ENCODE measurements at regions not wholly inside any gene's neighbourhood (a gene's known extent, or its start where the extent isn't known, plus 50 kb on each side); places are given as distances from the start of the nearest gene placed in this dataset.

DNA sequence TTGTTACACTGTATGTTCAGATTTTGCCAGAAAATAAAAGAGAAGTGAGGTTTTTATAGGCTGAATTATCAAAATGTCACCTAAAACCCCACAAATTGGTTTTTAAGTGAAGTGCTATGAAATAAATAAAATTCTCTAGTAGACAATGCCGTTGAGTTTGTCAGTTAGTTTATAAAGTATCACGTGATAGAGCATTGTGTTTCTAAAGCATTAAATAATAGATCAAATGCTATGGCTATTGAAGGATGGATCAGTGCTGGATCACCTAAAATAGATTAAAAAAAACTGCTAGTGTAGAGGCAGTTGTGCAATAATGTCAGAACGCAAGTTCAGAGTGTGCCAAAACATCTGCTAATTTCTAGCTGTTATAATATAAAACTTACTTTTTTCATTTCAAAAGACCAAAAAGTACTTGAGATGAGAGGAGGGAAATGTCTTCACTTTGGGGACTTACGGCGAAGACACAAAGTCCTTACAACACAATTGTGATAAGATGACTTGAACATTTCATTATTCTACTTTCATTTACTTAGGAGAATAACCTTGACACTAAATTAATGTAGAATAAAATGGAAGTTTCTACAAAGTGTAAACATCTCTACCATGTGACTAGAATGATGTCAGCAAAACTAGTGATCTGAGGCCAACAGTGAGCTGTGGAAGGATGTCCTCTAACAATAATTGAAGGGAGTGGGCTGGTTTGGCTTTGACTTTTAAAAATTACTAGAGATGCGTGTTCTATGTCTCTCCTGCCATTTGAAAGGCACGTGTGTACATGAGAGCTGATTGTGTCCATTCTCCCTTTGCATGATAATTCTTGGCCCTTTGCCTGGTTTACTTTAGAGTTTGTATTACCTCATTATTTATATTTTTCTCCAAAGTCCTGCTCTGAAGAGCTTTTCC, 154.4 kb upstream of the PDE3A start:
- no peak for DNase-seq

DNA sequence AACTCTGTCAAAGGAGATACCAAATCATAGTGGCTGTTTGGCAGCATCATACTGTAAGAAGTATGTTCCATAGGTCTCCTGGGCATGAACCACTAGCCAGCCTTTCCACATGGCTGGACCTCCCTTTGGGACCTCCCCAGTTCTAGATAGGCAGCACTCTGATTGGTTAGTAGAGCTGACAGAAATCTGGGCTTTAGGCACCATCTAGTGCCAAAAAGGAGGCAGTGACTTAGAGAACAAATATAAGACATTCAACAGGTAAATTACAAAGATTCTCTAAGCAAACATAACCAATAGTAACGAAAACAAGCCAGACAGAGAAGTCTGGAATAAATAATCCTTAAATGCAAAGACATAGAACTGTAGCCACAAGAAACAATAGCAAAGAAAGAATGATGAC, 148.0 kb upstream of the PDE3A start:
- DNase-seq = no peak

DNA sequence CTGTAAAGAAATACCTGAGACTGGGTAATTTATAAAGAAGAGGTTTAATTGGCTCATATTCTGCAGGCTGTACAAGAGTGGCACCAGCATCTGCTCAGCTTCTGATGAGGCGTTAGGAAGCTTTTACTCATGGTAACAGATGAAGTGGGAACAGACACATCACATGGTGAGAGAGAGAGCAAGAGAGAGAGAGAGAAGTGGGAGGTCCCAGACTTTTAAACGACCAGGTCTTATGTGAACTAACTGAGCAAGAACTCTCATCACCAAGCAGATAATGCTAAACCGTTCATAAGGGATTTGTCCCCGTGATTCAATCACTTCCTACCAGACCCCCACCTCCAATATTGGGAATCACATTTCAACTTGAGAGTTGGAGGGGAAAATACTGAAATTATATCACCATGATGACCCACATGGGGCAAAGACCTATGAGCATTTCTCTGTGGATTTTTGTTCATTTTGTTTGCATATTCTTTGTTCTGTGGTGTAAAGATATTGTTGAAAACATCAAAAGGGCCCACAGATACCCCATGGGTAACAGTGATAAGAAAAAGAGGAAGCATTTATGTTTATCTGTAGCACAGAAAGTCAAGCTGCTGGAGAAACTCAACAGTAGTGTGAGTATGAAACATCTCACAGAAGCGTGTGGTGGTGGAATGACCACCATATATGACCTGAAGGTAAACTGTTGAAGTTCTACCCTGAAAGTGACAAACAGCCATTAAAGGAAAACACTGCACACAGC, 135.2 kb upstream of the PDE3A start:
- DNase-seq = no peak

DNA sequence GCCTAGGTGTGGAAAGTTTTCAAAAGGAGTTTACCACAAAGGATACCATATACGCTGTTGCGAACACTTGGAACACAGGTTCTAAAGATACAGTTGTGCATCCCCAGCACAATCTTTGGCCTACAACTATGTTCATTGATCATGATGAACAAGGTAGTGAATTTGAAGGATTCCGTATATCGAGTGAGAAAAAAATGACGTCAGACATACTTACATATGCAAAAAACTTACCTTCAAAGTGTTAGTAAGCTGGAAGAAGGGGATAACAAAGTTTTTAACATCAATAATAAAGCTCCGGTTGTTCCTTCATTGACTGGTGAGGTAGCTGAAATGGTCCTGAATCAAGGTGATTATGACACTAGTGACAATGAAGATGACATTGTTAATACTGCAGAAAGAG, 133.9 kb upstream of the PDE3A start:
- no peak for DNase-seq

DNA sequence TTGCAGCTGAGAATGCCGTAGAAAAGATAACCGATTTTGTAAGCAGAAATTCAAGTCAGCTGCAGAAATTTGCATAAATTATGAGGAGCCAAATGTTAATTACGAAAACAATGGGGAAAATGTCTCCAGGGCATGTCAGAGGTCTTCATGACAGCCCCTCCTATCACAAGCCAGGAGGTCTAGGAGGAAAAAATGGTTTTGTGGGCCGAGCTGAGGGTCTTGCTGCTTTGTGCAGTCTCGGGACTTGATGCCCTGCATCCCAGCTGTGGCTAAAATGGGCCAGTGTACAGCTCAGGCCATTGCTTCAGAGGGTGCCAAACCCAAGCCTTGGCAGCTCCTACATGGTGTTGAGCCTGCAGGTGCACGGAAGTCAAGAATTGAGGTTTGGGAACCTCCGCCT, 131.2 kb upstream of the PDE3A start:
- DNase-seq = no peak

DNA sequence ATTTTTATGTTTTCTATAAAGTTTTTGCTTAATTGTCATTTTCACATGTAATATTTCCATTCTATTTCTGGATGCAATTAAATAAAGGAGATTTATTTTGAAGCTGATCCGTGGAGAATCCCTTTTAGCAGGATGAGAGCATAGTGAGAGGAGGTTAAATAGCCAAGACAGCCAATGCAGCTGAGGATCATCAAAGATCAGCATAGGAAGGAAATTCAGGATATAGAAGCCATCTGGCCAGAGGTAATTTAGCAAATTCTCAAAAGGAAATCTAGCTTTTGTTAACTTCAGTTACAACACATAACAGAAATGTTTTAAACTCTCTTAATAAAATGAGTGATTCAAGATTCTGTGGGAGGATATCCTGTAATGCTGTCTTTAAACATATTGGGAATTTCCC, 122.8 kb upstream of the PDE3A start:
- DNase-seq = no peak

DNA sequence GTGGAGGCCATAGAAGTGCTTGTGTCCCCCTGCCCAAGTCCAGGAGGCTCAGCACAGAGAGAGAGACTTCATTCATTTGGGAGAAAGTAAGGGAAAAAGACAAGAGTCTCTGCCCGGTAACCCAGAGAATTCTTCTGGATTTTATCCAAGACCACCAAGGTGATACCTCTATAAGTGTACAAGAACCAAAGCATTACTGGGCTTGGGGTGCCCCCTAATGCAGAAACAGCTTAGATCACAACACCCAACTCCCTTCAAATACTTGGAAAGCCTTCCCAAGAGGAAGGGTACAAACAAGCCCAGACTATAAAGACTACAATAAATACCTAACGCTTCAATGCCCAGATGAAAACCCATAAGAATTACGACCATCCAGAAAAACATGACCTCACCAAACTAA, 119.7 kb upstream of the PDE3A start:
- DNase-seq = no peak

DNA sequence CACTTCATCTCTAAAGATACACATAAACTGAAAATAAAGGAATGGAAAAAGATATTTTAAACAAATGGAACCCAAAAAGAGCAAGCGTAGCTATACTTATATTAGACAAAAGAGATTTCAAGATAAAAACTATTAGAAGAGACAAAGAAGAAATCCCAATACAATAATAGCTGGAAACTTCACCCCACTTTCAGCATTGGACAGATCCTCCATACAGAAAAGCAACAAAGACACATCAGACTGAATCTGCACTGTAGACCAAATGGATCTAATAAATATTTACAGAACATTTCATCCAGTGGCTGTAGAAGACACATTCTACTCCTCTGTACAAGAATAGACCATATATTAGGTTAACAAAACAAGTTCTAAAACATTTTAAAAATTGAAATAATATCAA, 117.6 kb upstream of the PDE3A start:
- no peak for DNase-seq

DNA sequence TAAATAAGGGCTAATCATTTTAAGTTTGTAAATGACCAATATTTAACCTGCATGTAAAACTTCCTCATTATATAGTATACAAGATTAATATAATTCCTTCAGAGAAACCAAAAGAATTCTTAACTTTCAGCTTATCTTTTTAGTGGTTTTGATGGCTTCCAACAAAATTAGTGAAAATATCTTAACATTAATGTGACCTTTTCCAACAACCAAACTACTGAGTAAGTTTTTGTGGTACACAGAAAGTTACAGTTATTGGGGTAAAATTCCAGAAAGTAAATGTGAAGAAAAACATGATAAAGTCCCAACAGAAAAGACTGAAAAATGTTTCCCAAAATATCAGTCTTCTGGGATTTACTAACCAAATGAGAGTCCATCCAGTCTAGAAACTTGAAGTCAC, 111.0 kb upstream of the PDE3A start:
- DNase-seq = no peak

DNA sequence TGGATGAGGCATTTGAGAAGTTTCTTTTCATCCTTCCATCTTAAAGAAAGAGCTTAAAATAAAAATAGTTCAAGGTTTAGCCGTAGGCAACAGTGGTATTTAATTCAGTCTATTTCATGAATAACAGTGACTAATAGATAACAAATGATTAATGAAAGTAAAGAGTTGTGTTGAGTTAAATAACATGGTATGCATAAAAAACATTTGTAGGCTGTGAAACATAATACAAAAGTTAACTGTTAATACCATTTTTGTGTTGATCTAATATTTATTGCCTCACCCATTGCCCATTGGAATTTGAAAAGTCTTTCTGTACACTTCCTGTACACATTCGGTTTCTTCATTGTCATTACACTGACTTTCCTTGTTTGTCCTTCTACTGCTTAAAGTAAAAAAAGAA, 108.6 kb upstream of the PDE3A start:
- DNase-seq = no peak

DNA sequence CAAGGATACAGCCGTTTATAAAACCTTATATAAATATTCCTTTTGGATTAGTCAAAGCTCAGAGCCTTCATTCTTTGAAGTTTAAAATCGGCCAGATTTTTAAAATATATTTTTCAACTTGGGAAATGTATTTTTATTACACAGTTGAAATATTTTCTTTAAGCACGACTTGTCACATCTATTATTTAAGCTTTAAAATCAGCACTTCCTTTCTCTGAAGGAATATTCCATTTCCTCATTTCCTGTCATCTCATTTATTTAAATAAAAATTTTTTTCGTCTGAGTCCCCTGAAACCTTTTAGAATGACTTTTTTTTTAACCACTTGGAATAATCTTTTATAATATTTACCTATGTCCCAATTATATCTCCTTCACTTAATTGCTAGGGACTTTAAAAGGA, 107.5 kb upstream of the PDE3A start:
- no peak for DNase-seq

DNA sequence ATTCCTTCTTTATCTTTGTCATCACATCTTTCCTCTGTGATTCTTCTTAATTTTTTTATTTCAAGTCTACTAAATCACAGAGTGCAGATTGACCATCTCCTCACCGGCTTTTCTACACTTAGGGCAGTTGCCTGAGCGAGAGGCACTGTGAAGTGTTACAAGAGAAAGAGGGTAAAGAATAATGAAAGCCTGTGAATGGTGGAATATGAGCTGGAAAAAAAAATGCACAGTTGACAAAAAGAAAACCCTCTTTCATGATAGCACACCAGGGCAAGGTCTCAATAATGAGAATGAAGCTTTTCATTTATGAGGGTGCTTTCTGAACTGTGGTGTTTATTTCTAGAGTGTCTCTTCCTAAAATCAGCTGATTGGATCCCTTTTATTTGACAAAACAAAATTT, 106.2 kb upstream of the PDE3A start:
- no peak for DNase-seq

DNA sequence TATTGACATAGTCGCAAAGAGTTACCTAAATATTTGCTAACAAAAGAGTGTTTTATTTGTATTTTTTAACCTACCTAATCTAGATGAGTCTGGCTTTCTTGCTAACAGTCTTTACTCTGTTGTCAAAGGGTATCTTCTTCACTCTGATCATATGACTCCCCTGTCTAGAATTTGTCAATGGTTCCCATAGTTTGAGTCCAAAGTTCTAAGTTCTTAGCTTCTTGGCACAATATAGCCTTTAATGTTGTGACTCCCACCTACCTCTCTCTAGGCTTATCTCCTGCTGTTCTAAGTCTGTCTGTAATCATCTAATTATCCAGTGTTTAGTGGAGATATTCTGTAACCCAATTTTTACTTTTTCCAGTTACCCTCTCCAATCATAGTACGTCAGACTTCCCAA, 104.3 kb upstream of the PDE3A start:
- DNase-seq = no peak

DNA sequence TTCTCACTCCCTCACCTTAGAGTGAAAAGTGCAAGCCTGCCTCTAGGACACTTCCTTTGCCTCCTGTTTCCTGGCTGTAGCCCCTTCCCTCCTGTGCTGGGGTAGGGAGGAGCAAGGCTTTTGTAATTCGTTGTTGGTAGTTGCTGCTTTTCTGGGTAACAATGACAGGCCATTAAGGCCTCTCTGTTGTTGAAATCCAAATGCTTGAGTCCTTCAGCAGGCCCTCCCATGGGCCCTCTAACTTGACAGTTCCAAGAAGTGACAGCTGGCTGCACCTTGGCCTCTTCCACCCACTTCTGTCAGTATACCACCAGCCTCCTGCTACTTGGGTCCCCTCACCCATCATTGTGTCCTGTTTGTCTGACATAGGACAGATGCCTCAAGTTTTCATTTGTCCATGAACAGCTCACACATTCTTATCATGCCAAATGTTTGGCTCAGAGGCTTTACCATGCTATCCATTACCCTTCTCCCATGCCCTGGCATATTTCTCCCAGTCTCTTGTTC, 103.7 kb upstream of the PDE3A start:
- no peak for DNase-seq

DNA sequence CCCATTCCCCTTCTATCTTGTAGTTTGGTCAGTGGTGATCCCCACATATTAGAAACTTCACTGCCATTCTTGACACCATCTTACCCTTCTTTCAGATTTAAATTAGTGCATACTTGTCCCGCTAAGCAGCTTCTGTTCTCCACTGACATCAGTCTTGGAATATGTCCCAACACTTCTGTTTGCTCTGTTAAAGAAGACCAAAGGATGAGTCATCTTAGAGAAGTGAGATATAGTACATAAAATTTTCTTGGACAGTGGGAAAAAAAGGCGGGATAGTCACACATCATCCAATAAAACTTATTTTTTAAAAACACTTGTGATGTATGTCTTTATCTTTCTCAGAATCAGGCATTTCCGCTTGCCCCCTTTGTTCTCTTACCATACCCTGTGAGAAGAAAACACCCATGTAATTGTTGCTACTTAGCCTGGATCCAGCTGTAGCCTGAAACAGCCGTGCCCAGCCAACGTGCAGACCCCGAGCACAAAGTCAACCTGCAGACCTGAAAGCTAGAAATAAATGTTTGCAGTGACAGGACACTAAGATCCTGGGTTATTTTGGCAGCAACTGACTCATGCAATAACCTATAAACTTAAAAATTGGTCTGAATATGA, 100.1 kb upstream of the PDE3A start:
- no peak for DNase-seq

DNA sequence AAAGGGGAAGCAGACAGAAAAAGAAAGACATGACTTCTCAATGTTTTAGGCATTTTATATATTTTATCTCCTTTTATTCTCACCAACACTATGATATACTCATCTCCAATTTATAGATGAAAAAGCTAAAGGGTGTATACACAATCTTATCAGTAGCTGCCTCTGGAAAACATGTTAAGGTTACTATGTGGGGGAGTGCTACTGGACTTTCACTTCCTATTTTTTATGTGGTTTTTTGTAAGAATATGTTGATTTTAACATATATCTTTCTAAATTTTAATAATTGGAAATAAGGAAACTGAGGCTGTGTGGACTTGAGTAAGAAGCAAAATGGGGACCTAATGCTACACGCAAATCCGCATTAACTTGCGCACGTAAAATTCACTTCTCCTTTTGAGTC, 99.6 kb upstream of the PDE3A start:
- no peak for DNase-seq

DNA sequence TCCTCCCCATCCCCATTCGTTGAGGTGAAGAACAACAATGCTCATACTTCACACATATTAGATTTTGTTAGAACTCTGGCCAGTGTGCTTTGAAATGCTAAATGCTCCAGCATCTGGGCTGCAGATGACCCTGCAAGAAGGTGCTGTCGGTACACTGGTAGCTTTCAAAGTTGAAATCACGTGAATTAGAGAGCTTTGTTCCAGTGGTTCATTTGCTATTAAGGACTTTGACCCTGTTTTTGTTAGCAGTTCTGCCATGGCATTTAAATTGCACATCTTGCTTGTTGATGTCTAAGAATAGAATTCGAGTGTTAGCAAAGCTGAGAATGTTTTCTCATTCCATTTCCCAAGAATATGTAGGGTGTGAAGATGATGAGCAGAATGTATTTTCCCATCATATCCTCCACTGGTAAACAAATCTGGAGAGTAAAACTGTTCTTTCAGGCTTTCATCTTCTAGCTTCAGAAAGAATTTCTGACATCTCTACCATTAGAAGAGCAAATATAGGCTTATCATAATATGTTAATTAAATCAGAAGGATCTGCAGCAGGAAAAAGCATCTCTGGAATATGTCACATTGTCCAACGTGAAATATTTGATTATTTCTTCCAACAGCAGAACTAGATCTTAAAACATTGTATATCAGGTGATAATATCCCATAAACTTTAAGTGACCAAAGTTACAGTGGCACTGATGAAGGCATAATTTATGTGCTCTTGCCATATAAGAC, 98.8 kb upstream of the PDE3A start:
- no peak for DNase-seq

DNA sequence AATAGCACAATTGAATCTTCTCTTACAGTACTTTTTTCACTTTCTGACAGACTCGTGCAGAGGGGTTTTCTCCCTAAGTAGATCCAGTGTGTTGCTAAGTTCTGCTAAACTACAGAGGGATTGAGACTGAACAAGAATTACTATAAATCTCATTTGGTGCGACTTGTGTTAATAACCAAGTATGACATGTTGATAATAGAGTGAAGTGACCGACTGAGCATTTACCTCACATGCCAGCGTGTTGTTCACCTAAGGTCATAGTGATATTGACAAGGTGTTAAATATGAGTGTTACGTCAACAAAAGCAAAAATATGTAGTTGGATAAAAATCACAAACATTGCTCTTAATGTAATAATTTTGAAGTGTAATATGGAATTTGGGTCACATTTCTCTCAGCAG, 97.8 kb upstream of the PDE3A start:
- no peak for DNase-seq

DNA sequence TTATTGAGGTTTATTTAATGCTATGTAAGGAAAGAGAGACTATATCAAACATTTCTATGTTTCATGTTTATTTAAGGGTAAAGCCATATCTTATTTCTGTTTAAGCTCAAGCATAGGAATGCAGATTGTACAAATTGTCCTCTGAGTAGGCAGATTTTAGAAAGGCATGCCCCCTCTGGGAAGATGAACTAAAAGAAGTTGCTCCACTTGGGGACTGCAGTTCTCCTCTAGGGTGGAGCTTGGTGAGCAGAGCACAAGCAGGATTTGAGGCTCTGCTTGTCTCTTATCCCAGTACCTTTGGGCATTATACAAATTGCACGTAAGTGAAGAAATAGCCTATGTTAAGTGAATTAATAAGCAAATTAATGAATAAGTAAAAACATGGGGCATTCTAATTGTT, 96.2 kb upstream of the PDE3A start:
- no peak for DNase-seq

DNA sequence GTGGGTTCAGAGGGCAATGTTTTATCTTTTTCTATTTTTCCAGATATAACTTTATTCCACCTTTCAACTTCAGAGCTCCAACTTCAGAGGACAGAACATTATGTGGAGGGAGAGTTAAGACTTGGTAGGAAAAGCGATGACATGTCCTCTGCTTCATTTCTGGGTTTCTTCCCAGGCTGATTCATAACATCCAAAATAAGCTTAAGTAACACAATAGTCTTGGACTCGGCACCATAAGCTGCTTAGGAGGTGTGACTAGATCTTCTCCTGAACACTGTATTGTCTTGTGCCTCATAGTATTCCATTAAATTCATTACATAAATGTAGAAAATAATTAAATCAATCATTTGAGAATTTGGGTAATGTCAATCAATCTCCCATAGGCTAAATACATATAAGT, 95.5 kb upstream of the PDE3A start:
- DNase-seq = no peak

DNA sequence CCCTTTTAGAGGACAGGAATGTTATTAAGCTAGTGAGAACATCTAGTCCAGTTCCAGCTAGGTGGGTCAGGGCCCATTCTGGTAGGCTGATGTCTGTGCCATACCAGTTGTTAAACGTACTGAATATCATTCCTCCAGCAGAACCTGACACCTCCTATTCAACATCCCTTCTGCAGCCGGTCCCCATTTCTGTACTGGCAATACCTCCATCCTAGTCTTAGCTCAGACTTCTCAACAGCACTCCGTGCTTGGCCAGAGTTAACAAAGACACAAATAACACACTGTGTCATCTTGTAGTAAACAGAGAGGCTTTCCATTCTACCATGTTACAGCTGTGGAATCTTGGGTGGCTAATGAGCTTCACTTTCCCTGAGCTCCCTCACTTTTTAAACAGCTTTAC, 94.3 kb upstream of the PDE3A start:
- DNase-seq = no peak

DNA sequence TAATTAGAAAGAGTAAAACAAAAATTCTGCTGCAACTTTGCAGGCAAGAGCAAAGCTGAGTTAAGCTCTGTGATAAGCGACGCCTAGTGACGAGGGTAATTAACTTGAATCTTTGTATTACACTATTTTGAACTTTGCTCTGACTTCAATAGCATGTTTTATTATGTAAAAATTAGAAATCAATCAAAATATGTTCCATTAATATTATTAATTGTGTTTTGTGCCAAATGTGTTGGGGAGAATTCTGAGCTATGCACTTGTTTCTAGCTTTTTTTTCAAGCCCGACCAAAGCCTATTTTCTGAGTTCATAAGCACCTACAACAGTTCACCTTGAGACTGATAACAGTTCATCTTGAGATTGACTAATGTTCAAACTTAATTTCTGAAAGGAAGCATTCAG, 90.1 kb upstream of the PDE3A start:
- no peak for DNase-seq

DNA sequence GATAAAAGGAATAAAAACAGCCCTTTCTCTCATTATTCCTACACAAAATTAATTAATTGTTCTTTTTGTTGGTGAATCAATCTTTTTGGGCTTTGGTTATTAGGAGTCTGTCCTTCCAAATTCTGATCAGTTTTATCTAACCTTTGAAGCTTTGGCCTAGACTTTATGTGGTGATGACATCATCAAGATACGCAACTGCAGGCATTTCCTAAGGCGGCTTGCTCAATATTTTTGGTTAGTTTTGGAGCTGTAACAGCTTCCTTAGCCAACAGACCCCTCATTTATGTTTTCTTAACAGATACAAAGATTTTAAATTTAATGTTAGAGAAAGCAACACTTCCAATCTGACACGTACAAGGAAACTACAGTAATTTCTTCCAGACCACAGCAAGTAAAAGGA, 87.8 kb upstream of the PDE3A start:
- DNase-seq = no peak

Data from midbrain (tissue), 1 donor.